HEK293 (cell line): ENCODE measurements at regions not wholly inside any gene's neighbourhood (a gene's known extent, or its start where the extent isn't known, plus 50 kb on each side); places are given as distances from the start of the nearest gene placed in this dataset.

Source experiments
- CTCF ChIA-PET: fragments of 350-600 bp; formaldehyde crosslinking; extraction: SDS; loops from one replicate; lab custom pipeline; 2021; ENCODE audit warnings: antibody characterized with exemption; lab: Yijun Ruan, JAX
- POLR2A ChIA-PET: fragments of 300-600 bp; formaldehyde crosslinking; extraction: SDS; loops from one replicate; lab custom pipeline; 2020; ENCODE audit warnings: antibody characterized with exemption, inconsistent platforms; lab: Yijun Ruan, JAX
- H3K27ac ChIP-seq: fragments of 200-500 bp; sonication (Bioruptor generic); 2 replicates; pipeline ENCODE4 v1.5.1; 2014; ENCODE audit warnings: low read depth, low read length, control low read depth, inconsistent platforms; ENCODE audit errors: extremely low read depth
- H3K36me3 ChIP-seq, 2 experiments: fragments of 200-500 bp in 1 of 2; sonication (Bioruptor generic) in 1 of 2; 1 replicate in 1 of 2; 2 replicates in 1 of 2; pipeline ENCODE4 v1.5.1; 2014 to 2017; ENCODE audit warnings: inconsistent platforms in 2 of 2, low read length in 2 of 2; ENCODE audit not compliant: control insufficient read depth in 2 of 2, insufficient read depth in 1 of 2
- H3K4me1 ChIP-seq: fragments of 200-500 bp; sonication (Bioruptor generic); 2 replicates; pipeline ENCODE4 v1.5.1; 2014; ENCODE audit warnings: mild to moderate bottlenecking, low read length, inconsistent platforms; ENCODE audit not compliant: control insufficient read depth, insufficient read depth
- H3K4me3 ChIP-seq: 2 replicates; pipeline ENCODE4 v1.5.1; 2011; ENCODE audit warnings: low read depth, mild to moderate bottlenecking, control low read depth, low read length, moderate library complexity
- H3K9me3 ChIP-seq: fragments of 200-500 bp; sonication (Bioruptor generic); 2 replicates; pipeline ENCODE4 v1.5.1; 2014; ENCODE audit warnings: low read depth, low read length, inconsistent platforms; ENCODE audit not compliant: control insufficient read depth, insufficient read depth
- KLF1 ChIP-seq: fragments of 450-650 bp; formaldehyde crosslinking; IDR thresholded peaks from 2 replicates; pipeline ENCODE4 v1.5.1; 2016; ENCODE audit warnings: missing biosample characterization, missing genetic modification characterization
- RBAK ChIP-seq: fragments of 450-650 bp; formaldehyde crosslinking; IDR thresholded peaks from 2 replicates; pipeline ENCODE4 v1.5.1; 2016; ENCODE audit warnings: missing biosample characterization, missing genetic modification characterization
- SETDB1 ChIP-seq: IDR thresholded peaks from one replicate; pipeline ENCODE4 v1.6.1; 2017; ENCODE audit warnings: mild to moderate bottlenecking, low read length, moderate library complexity, mixed read lengths; ENCODE audit not compliant: insufficient read length
- SP2 ChIP-seq: fragments of 450-650 bp; formaldehyde crosslinking; IDR thresholded peaks from 2 replicates; pipeline ENCODE4 v1.5.1; 2016; ENCODE audit warnings: missing biosample characterization, missing genetic modification characterization
- TRIM28 ChIP-seq: IDR thresholded peaks from 2 replicates; pipeline ENCODE4 v1.6.1; 2011; ENCODE audit warnings: low read length, control low read depth, borderline replicate concordance
- ZBTB20 ChIP-seq: fragments of 450-650 bp; formaldehyde crosslinking; IDR thresholded peaks from 2 replicates; pipeline ENCODE4 v1.5.1; 2016; ENCODE audit warnings: missing biosample characterization, missing genetic modification characterization
- ZNF121 ChIP-seq: fragments of 450-650 bp; formaldehyde crosslinking; IDR thresholded peaks from 2 replicates; pipeline ENCODE4 v1.5.1; 2016; ENCODE audit warnings: missing biosample characterization, missing genetic modification characterization
- ZNF140 ChIP-seq: fragments of 450-650 bp; formaldehyde crosslinking; IDR thresholded peaks from 2 replicates; pipeline ENCODE4 v1.5.1; 2016; ENCODE audit warnings: missing biosample characterization, missing genetic modification characterization
- ZNF169 ChIP-seq: fragments of 450-650 bp; formaldehyde crosslinking; IDR thresholded peaks from 2 replicates; pipeline ENCODE4 v1.5.1; 2016; ENCODE audit warnings: missing biosample characterization, missing genetic modification characterization
- ZNF2 ChIP-seq: fragments of 450-650 bp; formaldehyde crosslinking; IDR thresholded peaks from 2 replicates; pipeline ENCODE4 v1.5.1; 2016; ENCODE audit warnings: missing biosample characterization, missing genetic modification characterization
- ZNF23 ChIP-seq: fragments of 450-650 bp; formaldehyde crosslinking; IDR thresholded peaks from 2 replicates; pipeline ENCODE4 v1.5.1; 2016; ENCODE audit warnings: missing biosample characterization, missing genetic modification characterization, borderline replicate concordance
- ZNF302 ChIP-seq: fragments of 450-650 bp; formaldehyde crosslinking; IDR thresholded peaks from 2 replicates; pipeline ENCODE4 v1.5.1; 2016; ENCODE audit warnings: missing biosample characterization, missing genetic modification characterization, low read depth
- ZNF324 ChIP-seq: fragments of 450-650 bp; formaldehyde crosslinking; IDR thresholded peaks from 2 replicates; pipeline ENCODE4 v1.5.1; 2016; ENCODE audit warnings: missing biosample characterization, missing genetic modification characterization
- ZNF488 ChIP-seq: fragments of 450-650 bp; formaldehyde crosslinking; IDR thresholded peaks from 2 replicates; pipeline ENCODE4 v1.5.1; 2016; ENCODE audit warnings: missing biosample characterization, missing genetic modification characterization
- ZNF549 ChIP-seq: fragments of 450-650 bp; IDR thresholded peaks from 2 replicates; pipeline ENCODE4 v1.5.1; 2018; ENCODE audit warnings: missing biosample characterization, missing genetic modification characterization, mild to moderate bottlenecking, inconsistent platforms, moderate library complexity
- ZNF747 ChIP-seq: fragments of 450-650 bp; formaldehyde crosslinking; IDR thresholded peaks from 2 replicates; pipeline ENCODE4 v1.5.1; 2016; ENCODE audit warnings: missing biosample characterization, missing genetic modification characterization
- TF ChIP-seq, protein P1 (sequence below): fragments of 450-650 bp; formaldehyde crosslinking; IDR thresholded peaks from 2 replicates; pipeline ENCODE4 v1.5.1; 2016; ENCODE audit warnings: missing biosample characterization, missing genetic modification characterization
- TF ChIP-seq, protein P2 (sequence below): fragments of 450-650 bp; formaldehyde crosslinking; IDR thresholded peaks from 2 replicates; pipeline ENCODE4 v1.5.1; 2017; ENCODE audit warnings: missing biosample characterization, missing genetic modification characterization
- TF ChIP-seq, protein P3 (sequence below): fragments of 450-650 bp; formaldehyde crosslinking; conservative IDR thresholded peaks from 2 replicates; pipeline ENCODE4 v1.5.1; 2016; ENCODE audit warnings: low read depth, missing biosample characterization, missing genetic modification characterization

DNA sequence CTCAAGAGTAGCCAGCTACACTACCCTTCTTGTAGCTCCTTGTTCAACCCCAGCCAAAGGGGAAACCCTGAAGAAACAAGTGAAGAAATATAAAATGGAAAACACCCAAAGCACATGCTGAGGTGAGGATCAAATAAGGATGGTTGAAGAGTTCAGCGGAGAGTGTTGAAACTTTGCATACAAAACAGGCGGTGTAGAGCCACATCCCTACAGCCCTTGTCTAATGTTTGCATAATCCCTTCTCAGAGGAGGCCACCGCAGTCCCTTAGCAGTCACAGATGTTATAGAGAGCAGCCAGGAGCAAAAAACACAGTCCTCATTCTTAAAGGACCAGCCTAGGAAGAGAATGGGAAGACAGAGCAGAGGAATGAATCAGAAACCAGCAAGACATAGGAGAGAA, 350.7 kb upstream of the SASH1 start:
- ChIA-PET POLR2A (no interaction called here), CTCF (interaction anchor here (1.4 kb wide), 1 partner anchor 472 kb away, joined by 5 read pairs; no protein-coding TSS in a partner anchor)
- Histone ChIP-seq H3K4me3 (no peak overlapping the region), H3K4me1 (no peaks in the 10 kb centered on the region), H3K36me3 (no peaks in the 10 kb centered on the region), H3K9me3 (no peaks in the 10 kb centered on the region), H3K27ac (no peak overlapping the region)
- TF ChIP-seq KLF1 (tag by site-specific recombination) (no peak), ZNF302 (tag by site-specific recombination) (no peak), ZBTB20 (no peak), ZNF488 (tag by site-specific recombination) (no peak)
- TF ChIP-seq, protein P1, sequence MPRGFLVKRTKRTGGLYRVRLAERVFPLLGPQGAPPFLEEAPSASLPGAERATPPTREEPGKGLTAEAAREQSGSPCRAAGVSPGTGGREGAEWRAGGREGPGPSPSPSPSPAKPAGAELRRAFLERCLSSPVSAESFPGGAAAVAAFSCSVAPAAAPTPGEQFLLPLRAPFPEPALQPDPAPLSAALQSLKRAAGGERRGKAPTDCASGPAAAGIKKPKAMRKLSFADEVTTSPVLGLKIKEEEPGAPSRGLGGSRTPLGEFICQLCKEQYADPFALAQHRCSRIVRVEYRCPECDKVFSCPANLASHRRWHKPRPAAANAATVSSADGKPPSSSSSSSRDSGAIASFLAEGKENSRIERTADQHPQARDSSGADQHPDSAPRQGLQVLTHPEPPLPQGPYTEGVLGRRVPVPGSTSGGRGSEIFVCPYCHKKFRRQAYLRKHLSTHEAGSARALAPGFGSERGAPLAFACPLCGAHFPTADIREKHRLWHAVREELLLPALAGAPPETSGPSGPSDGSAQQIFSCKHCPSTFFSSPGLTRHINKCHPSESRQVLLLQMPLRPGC (tag by site-specific recombination): no peak

GRCh38 chr6:147999001-147999540, 343.6 kb upstream of the SASH1 start:
- H3K36me3 ChIP-seq: no peaks in the 10 kb centered on the region
- ChIA-PET CTCF (interaction anchor here (0.6 kb wide), 1 partner anchor 24 kb away, joined by 6 read pairs; no protein-coding TSS in a partner anchor), POLR2A (no interaction called here)
- H3K4me3 ChIP-seq: no peak overlapping the region
- no peak overlapping the region for H3K27ac ChIP-seq
- no peaks in the 10 kb centered on the region for H3K9me3 ChIP-seq
- no peaks in the 10 kb centered on the region for H3K4me1 ChIP-seq
- TF ChIP-seq SETDB1: peak; percentile 40
- TF ChIP-seq ZNF549 (tag by site-specific recombination): peak; percentile 94
- no peak for TF ChIP-seq ZNF302 (tag by site-specific recombination)
- TF ChIP-seq, all 188 proteins: peak for 2

- Histone ChIP-seq H3K9me3 (no peaks in the 10 kb centered on the region), H3K4me3 (no peak overlapping the region), H3K4me1 (no peaks in the 10 kb centered on the region), H3K36me3 (no peaks in the 10 kb centered on the region), H3K27ac (no peak overlapping the region)
- CTCF ChIA-PET: interaction anchor here (1.6 kb wide), 1 partner anchor 495 kb away, joined by 7 read pairs; no protein-coding TSS in a partner anchor
- POLR2A ChIA-PET: no interaction called here
- no peak for TF ChIP-seq SP2 (tag by site-specific recombination)
- peak; percentile 61; the same call in 1 of the 2 replicates for TF ChIP-seq TRIM28
Measured at GRCh38 chr6:148001844-148002642, 340.6 kb upstream of the SASH1 start.

- CTCF ChIA-PET: interaction anchor here (0.7 kb wide), 1 partner anchor 1333 kb away, joined by 3 read pairs; no protein-coding TSS in a partner anchor
- H3K9me3 ChIP-seq: no peaks in the 10 kb centered on the region
- H3K36me3 ChIP-seq: no peaks in the 10 kb centered on the region
- POLR2A ChIA-PET: no interaction called here
- no peak overlapping the region for H3K27ac ChIP-seq
- no peak overlapping the region for H3K4me3 ChIP-seq
- no peaks in the 10 kb centered on the region for H3K4me1 ChIP-seq
- TF ChIP-seq, protein P2, sequence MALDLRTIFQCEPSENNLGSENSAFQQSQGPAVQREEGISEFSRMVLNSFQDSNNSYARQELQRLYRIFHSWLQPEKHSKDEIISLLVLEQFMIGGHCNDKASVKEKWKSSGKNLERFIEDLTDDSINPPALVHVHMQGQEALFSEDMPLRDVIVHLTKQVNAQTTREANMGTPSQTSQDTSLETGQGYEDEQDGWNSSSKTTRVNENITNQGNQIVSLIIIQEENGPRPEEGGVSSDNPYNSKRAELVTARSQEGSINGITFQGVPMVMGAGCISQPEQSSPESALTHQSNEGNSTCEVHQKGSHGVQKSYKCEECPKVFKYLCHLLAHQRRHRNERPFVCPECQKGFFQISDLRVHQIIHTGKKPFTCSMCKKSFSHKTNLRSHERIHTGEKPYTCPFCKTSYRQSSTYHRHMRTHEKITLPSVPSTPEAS (tag by site-specific recombination): no peak
- TF ChIP-seq ZNF23 (tag by site-specific recombination) (no peak), RBAK (no peak), ZNF2 (no peak), SP2 (tag by site-specific recombination) (no peak), ZNF169 (tag by site-specific recombination) (no peak), ZNF302 (tag by site-specific recombination) (no peak), ZNF324 (tag by site-specific recombination) (no peak), ZNF140 (tag by site-specific recombination) (no peak), ZNF747 (tag by site-specific recombination) (no peak), ZNF121 (no peak)
- TF ChIP-seq, protein P3, sequence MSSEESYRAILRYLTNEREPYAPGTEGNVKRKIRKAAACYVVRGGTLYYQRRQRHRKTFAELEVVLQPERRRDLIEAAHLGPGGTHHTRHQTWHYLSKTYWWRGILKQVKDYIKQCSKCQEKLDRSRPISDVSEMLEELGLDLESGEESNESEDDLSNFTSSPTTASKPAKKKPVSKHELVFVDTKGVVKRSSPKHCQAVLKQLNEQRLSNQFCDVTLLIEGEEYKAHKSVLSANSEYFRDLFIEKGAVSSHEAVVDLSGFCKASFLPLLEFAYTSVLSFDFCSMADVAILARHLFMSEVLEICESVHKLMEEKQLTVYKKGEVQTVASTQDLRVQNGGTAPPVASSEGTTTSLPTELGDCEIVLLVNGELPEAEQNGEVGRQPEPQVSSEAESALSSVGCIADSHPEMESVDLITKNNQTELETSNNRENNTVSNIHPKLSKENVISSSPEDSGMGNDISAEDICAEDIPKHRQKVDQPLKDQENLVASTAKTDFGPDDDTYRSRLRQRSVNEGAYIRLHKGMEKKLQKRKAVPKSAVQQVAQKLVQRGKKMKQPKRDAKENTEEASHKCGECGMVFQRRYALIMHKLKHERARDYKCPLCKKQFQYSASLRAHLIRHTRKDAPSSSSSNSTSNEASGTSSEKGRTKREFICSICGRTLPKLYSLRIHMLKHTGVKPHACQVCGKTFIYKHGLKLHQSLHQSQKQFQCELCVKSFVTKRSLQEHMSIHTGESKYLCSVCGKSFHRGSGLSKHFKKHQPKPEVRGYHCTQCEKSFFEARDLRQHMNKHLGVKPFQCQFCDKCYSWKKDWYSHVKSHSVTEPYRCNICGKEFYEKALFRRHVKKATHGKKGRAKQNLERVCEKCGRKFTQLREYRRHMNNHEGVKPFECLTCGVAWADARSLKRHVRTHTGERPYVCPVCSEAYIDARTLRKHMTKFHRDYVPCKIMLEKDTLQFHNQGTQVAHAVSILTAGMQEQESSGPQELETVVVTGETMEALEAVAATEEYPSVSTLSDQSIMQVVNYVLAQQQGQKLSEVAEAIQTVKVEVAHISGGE: no peak
Measured at GRCh38 chr6:148004651-148005050, 338.0 kb upstream of the SASH1 start.
